CD14-positive monocyte (primary cell): ENCODE measurements at regions not wholly inside any gene's neighbourhood (a gene's known extent, or its start where the extent isn't known, plus 50 kb on each side); places are given as distances from the start of the nearest gene placed in this dataset.

ENCODE experiments used
- DNase-seq, 3 donors: peaks; one replicate each; pipeline ENCODE4 v3.0.0-alpha.2; 2011 to 2022
- H2AFZ ChIP-seq: 2 replicates; pipeline ENCODE4 v1.6.0; 2012; ENCODE audit warnings: mild to moderate bottlenecking, low read depth, low read length, inconsistent platforms; ENCODE audit not compliant: insufficient read depth, poor library complexity, severe bottlenecking
- H3K27ac ChIP-seq, 2 donors: 1 replicate in 1 of 2; 2 replicates in 1 of 2; pipeline ENCODE4 v1.5.1; 2012 to 2013; ENCODE audit warnings: low read length in 2 of 2, control low read depth in 1 of 2, inconsistent platforms in 1 of 2, low read depth in 1 of 2, mild to moderate bottlenecking in 1 of 2
- H3K27me3 ChIP-seq, 2 donors: one replicate each; pipeline versions ENCODE4 v1.6.0 to v1.6.1; 2011 to 2013; ENCODE audit warnings: low read length in 2 of 2; ENCODE audit not compliant: control insufficient read depth in 2 of 2, insufficient read depth in 2 of 2
- H3K36me3 ChIP-seq, 2 donors: replicated peaks in 1 of 2; 1 replicate in 1 of 2; 2 replicates in 1 of 2; pipeline versions ENCODE4 v1.5.1 to v1.6.1; 2012 to 2013; ENCODE audit warnings: low read length in 2 of 2, control low read depth in 1 of 2, inconsistent platforms in 1 of 2, mild to moderate bottlenecking in 1 of 2; ENCODE audit not compliant: insufficient read depth in 2 of 2, control insufficient read depth in 1 of 2
- H3K4me1 ChIP-seq, 2 donors: 1 replicate in 1 of 2; 2 replicates in 1 of 2; pipeline versions ENCODE4 v1.5.1 to v1.6.1; 2012 to 2013; ENCODE audit warnings: low read length in 2 of 2, control low read depth in 1 of 2, inconsistent platforms in 1 of 2, mild to moderate bottlenecking in 1 of 2, moderate library complexity in 1 of 2; ENCODE audit not compliant: insufficient read depth in 2 of 2, control insufficient read depth in 1 of 2
- H3K4me2 ChIP-seq: replicated peaks from 2 replicates; pipeline ENCODE3; 2012; ENCODE audit warnings: low read length, moderate library complexity, mild to moderate bottlenecking; ENCODE audit not compliant: poor library complexity, severe bottlenecking; ENCODE audit errors: extremely low read depth
- H3K4me3 ChIP-seq, 3 experiments: fragments of 200-600 bp in 1 of 3; sonication (generic) in 1 of 3; replicated peaks in 1 of 3; 1 replicate in 2 of 3; 2 replicates in 1 of 3; pipeline ENCODE4 v1.5.1; 2011 to 2013; ENCODE audit warnings: low read length in 3 of 3, mild to moderate bottlenecking in 3 of 3, control low read depth in 2 of 3, low read depth in 2 of 3, inconsistent platforms in 1 of 3, moderate library complexity in 1 of 3
- H3K79me2 ChIP-seq: 2 replicates; pipeline ENCODE4 v1.6.0; 2012; ENCODE audit warnings: mild to moderate bottlenecking, control low read depth, inconsistent platforms, low read length, moderate library complexity; ENCODE audit not compliant: insufficient read depth
- H3K9ac ChIP-seq: 2 replicates; pipeline ENCODE4 v1.6.0; 2017; ENCODE audit warnings: low read length, mild to moderate bottlenecking; ENCODE audit not compliant: insufficient read depth, poor library complexity, severe bottlenecking
- H3K9me3 ChIP-seq, 2 donors: replicated peaks in 1 of 2; 1 replicate in 1 of 2; 2 replicates in 1 of 2; pipeline versions ENCODE4 v1.5.1 to v1.6.1; 2012 to 2013; ENCODE audit warnings: low read length in 2 of 2, control low read depth in 1 of 2; ENCODE audit not compliant: control insufficient read depth in 1 of 2, insufficient read depth in 1 of 2
- H4K20me1 ChIP-seq: 2 replicates; pipeline ENCODE4 v1.6.0; 2012; ENCODE audit warnings: mild to moderate bottlenecking, low read length, control low read depth, moderate library complexity; ENCODE audit not compliant: insufficient read depth
- H3K27ac Mint-ChIP-seq, 7 donors: one replicate each; pipeline ENCODE4 v1.8.0; 2020; ENCODE audit warnings: mild to moderate bottlenecking in 7 of 7, mixed read lengths in 7 of 7, moderate library complexity in 6 of 7, inconsistent platforms in 2 of 7
- H3K27me3 Mint-ChIP-seq, 3 donors: one replicate each; pipeline ENCODE4 v1.8.0; 2021 to 2022; ENCODE audit warnings: low read depth in 3 of 3, mild to moderate bottlenecking in 3 of 3, mixed read lengths in 3 of 3, moderate library complexity in 3 of 3, inconsistent platforms in 1 of 3
- H3K36me3 Mint-ChIP-seq, 2 donors: one replicate each; pipeline ENCODE4 v1.8.0; 2020; ENCODE audit warnings: mixed read lengths in 2 of 2, inconsistent platforms in 1 of 2, mild to moderate bottlenecking in 1 of 2
- H3K4me1 Mint-ChIP-seq: one replicate; pipeline ENCODE4 v1.8.0; 2020; ENCODE audit warnings: mild to moderate bottlenecking, mixed read lengths
- H3K4me3 Mint-ChIP-seq, 2 donors: one replicate each; pipeline ENCODE4 v1.8.0; 2020; ENCODE audit warnings: mild to moderate bottlenecking in 2 of 2, mixed read lengths in 2 of 2, moderate library complexity in 1 of 2
- H3K9me3 Mint-ChIP-seq, 7 donors: one replicate each; pipeline ENCODE4 v1.8.0; 2020 to 2022; ENCODE audit warnings: mixed read lengths in 7 of 7, mild to moderate bottlenecking in 6 of 7, moderate library complexity in 6 of 7, inconsistent platforms in 2 of 7
- CTCF ChIP-seq: fragments of 200-600 bp; IDR thresholded peaks from one replicate; pipeline ENCODE4 v1.8.0; 2022; ENCODE audit warnings: antibody characterized with exemption, mild to moderate bottlenecking
- whole genome bisulfite sequencing: methylation state at CpG from one replicate; pipeline ENCODE4 v1.1.5; 2013; ENCODE audit warnings: missing lambda C conversion rate; ENCODE audit not compliant: insufficient coverage; 5-methylcytosine and 5-hydroxymethylcytosine counted together
- intact Hi-C, 2 donors: fragments of 100-400 bp; cut with micrococcal nuclease; formaldehyde crosslinking; loops; one replicate each; pipeline versions ENCODE4 v1.15.0 to v1.15.1; 2023

DNA sequence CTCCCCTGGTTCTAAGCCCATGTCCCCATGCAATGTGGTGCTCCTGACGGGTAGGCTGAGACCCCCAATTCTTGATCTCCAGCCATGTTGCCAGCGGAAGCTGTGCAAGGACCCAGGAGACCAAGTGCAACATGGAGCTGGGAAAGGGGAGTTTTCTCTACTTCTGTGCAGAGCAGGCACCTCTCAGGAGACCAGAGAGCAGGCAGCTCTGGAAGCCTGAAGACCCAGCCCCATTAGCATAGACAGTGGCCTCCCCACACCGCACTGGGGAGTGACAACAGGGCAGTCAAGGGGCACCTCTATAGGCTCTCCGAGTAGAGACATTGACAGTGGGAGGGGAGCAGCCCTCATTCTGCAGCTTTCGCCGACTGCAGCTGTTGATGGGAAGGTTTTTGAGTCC, 410.2 kb downstream of the MATN1 start:
- Mint-ChIP-seq H3K4me3 (no peak overlapping the region), H3K27ac (no peak overlapping the region)
- WGBS, result 94% methylated on average over 4 of the region's 6 CpGs

DNA sequence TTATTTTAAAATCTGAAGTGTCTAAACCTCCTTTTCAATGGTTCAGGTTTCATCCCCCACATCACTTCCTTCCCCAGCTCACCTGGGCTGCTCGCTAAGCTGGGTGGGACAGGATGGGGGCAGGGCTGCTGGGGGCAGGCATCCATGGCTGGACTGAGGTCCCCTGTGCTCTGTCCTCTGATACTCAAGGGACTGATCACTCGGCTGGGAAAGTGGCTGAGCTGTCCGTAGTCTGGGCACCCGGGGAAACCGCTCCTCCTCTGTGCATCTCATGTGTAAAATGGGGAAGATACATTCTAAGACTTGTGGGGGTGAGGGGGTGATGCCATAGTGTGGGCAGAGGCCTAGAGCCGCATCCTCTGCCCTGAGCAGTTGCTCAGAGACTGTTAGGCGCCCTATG, 411.2 kb downstream of the MATN1 start:
- no peak for TF ChIP-seq CTCF
- Mint-ChIP-seq H3K4me1 (no peaks in the 10 kb centered on the region), H3K9me3 (no peaks in the 10 kb centered on the region), H3K4me3 (no peak overlapping the region), H3K27me3 (peaks cover 6 to 11% (median 7%) of the 10 kb centered on the region in 3 donors), H3K36me3 (no peaks in the 10 kb centered on the region), H3K27ac (no peak overlapping the region)
- Histone ChIP-seq H3K27me3 (no peaks in the 10 kb centered on the region), H3K4me2 (no peak overlapping the region), H3K9ac (no peak overlapping the region), H2AFZ (no peak overlapping the region), H3K79me2 (no peaks in the 10 kb centered on the region), H4K20me1 (no peaks in the 10 kb centered on the region), H3K4me1 (no peaks in the 10 kb centered on the region), H3K36me3 (no peaks in the 10 kb centered on the region), H3K4me3 (no peak overlapping the region), H3K9me3 (no peaks in the 10 kb centered on the region), H3K27ac (no peak overlapping the region)
- intact Hi-C loops, result no loop called here
- no peak for DNase-seq
- WGBS, result 77% methylated on average over 6 of the region's 7 CpGs

More for the DNA sequence above, 410.2 kb downstream of the MATN1 start:
- Histone ChIP-seq H3K27me3 (no peaks in the 10 kb centered on the region), H2AFZ (no peak overlapping the region), H3K4me1 (no peaks in the 10 kb centered on the region), H3K27ac (no peak overlapping the region), H3K4me2 (no peak overlapping the region), H3K36me3 (no peaks in the 10 kb centered on the region), H3K9ac (no peak overlapping the region), H3K79me2 (no peaks in the 10 kb centered on the region), H3K9me3 (no peaks in the 10 kb centered on the region), H3K4me3 (no peak overlapping the region), H4K20me1 (no peaks in the 10 kb centered on the region)
- H3K27me3 Mint-ChIP-seq, result peaks cover 6 to 12% (median 8%) of the 10 kb centered on the region in 3 donors
- H3K4me1 Mint-ChIP-seq, result no peaks in the 10 kb centered on the region
- no peak for TF ChIP-seq CTCF
- no peaks in the 10 kb centered on the region for H3K36me3 Mint-ChIP-seq
- intact Hi-C loops, result no loop called here
- H3K9me3 Mint-ChIP-seq, result no peaks in the 10 kb centered on the region
- DNase-seq, result no peak
